ENCODE measurements at regions not wholly inside any gene's neighbourhood (a gene's known extent, or its start where the extent isn't known, plus 50 kb on each side); places are given as distances from the start of the nearest gene placed in this dataset.

DNA sequence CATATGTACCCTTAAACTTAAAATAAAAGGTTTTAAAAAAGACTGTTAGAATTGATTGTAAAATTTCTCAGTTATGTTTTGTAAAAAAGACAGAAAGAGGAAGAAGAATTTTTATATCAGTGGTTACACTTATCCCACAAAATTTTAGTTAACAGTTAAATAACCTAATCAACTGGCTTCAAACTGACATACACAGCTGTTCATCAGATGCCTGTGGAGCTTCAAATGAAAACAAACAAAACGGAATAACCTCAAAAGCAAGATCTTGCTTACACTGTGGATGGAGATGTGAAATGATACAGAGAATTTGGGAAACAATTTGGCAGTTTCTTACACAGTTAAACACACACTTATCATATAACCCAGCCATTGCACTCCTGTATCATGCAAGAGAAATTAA, 521.0 kb downstream of the ETS1 start:
- no peak for DNase-seq

DNA sequence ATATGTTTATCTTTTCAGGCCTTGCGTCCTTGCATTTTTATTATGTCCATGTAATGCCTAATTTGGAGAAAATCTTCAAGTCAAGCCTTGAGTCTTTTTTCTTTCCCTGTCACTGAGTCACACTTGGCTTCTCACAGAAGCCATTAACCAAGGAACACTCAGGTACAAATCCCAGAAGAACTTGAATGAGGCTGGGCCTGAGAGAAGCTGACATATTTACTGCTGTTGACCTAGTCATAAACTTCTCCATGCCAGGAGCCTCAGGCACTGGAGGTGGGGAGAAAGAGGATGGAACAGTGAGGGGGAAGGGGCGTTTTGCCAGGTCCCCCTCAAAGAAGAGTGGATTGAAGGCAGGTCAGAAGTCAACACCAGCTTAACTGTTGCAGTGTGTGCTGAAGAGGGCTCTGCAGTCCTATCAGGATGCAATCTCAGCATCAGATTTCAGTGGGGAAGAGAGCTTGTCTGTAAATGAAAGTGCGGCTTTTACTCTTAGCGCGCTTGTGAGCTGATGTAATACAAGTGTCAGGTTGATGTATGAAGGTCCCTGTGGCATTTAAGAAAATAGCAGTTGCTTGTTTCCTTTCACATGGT, 526.0 kb downstream of the ETS1 start:
- peak in 2 of 3 experiments; percentile 25 to 78 for DNase-seq

DNA sequence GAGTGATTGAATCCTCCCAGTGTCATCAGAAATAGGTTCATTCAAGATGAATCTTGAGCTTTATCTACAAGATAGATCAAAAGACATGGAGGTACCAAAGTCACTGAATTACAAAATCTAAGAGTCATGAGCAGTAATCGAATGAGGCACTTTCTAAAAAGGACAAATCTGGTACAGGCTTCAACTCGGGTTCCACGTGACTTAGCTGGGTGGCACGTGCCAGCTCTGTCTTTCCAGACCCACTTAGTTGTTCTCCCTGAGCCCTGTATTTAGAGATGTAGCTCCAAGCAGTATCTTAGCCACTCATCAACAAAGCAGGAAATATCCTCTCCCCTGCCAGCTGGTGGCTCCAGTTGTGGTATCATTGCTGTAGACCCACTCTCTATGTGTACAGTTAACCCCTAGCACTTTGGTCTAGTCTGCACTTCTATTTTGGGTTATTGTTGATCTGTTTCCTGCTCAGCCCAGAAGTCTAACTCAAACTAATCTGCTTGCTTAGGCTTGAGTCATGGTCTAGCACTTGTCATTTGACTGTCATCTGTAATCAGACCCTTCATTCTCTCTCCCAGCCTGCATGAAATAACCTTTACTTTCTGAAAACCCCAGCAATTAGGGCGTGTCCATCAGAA, 528.7 kb downstream of the ETS1 start:
- no peak for DNase-seq

DNA sequence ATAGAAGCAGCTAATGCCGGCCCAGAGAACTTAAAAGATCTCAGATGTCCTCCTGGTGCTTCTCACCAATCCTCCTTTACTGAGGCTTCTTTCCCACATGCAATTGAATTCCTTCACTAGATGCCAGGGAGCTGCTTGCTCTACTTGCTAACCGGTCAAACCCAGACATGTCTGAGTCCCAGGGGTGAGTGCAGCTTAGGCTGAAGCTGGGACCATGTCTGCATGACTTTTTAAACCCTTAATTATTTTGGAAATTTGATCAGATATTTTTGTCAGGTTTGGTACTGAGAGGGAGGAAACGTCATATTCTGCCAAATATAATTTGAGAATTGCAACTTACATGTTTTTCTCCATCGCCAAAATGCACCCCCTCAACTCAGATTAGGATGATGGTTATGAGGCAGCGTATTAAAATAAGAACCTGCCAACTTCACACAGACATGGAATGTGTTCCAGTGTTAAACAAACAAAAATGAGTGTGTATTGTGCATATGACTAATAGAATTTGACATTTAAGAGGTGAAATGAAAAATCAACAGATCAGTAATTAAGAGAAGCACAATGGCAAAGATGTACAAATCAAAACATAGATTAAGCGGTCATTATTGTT, 529.5 kb downstream of the ETS1 start:
- DNase-seq, result no peak

DNA sequence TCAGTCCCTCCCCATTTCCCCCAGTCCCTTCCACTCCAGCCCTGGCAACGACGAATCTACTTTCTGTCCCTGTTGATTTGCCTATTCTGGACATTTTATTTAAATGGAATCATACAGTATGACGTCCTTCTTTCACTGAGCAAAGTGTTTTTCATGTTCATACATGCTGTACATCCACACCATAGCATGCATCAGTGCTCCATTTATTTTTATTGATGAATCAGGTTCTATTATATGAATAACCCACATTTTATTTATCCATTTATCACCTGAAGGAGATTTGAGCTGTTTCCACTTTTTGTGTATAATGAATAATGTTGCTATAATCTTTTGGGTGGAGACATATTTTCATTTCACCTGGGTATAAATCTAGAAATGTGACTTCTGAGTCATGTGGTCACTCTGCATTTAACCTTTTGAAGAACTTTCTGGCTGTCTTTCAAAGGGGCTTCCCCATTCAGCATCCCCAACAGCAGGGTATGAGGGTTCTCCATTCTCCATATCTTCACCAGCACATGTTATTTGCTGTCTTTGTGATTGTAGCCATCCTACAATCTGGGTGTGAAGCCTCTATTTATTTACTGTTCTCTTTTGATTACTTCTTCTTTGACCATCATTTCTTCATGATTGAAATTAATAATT, 531.7 kb downstream of the ETS1 start:
- DNase-seq, result no peak

DNA sequence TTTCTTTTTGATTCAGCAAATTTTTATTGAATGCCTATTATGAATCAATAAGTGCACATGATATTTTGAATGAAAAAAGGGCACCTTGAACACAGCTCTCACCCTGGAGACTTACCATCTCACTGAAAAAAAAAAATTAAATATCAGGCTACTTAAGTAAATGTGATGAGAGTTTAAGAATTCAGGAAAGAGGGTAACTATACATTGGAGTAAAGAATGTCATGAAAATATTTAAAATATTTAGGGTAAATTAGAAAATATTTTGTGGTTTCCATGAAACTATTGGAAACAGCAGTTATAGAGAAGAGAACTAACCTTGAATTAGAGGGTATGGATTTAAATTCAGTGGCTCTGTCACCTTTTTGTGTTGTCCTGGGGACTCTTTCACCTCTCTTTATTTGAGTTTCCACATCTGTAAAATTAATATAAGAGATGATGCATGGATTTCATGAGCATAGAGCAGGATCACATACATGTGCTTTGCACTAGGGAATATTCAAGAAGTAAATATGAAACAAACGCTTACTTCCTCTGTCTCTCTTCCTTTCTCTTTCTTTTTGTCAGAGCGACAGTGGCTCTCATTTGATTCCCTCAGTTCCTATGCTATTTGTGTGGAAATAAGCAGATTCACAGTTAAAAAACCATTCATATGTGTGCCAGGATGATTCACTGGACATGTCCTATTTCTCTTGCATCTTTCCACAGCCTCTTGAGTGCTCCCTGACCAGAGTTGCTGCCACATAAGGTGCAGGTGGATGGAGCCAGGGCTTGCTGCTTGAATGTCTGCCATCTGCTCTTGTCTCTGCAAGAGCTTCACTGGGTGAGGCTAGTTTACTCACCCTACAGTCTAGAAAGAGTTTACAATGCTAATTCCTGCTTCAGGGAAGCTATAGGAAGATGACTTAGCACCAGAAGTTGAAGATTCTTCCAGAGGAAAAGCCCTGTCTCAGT, 533.1 kb downstream of the ETS1 start:
- DNase-seq, result no peak

DNA sequence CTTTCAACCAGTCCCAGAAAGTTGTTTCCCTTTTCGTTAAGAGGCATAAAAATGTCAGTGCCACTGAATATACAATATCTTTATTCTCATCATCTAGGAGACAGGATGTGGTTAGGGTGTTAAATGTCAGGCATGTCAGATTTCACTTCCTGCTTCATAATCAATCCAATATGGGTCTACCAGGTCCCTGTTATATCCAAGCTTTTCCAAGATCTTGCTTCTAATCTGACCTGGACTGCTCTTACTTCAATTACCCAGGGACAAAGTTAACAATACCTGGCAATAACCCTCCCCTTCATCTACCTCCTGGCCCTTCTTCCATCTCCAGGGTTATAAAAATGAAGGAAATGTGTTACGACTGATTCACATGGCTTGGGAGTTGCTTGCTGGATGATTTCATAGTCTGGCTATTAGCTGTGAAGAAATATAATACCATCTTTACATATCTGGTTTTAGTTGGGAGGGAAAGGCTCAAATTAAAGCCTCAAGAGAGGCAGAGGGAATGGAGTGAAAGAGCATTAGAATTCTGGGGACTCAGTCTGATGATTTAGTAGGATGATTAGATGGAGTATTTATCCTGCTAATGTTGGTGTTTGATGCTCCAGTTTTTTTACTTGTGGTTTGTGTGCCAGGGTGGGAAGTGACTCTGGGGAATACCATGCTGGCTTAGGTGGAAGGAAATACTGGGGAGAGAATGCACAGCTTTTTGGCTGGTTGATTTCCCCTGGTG, 534.3 kb downstream of the ETS1 start:
- no peak for DNase-seq

DNA sequence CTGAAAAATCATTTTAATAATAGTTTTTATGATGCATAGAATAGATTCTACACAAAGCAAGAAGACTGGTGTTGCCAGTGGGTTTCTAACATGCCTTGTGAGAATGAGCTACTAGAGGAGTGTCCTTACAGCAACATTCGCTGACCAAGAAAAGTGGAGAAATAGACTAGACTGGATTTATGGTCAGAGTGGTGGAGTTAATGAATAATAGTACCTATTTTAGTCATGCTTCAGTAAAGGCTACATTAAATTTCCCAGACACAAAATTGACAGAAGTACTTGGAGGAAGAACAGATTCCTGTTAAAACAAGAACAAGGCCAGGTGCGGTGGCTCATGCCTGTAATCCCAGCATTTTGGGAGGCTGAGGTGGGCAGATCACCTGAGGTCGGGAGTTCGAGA, 539.2 kb downstream of the ETS1 start:
- DNase-seq, result no peak

DNA sequence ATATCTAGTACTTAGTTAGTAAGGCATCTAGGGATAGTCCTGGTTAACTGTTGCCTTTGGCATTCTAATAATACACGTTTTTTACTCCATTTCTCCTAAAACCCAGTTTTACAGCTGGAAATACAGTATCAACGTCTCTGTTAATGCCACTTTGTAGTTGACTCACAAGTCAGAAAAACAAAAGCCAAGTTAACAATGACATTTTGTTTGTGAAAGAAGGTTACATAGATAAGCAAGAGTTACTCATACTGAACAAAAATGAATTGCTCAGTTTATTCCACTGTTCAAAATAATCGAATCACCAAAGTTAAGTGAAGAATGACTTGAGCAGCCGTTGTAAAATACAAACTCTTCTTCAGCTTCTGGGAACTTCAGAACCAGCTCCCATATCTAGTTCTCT, 540.3 kb downstream of the ETS1 start:
- DNase-seq, result no peak

DNA sequence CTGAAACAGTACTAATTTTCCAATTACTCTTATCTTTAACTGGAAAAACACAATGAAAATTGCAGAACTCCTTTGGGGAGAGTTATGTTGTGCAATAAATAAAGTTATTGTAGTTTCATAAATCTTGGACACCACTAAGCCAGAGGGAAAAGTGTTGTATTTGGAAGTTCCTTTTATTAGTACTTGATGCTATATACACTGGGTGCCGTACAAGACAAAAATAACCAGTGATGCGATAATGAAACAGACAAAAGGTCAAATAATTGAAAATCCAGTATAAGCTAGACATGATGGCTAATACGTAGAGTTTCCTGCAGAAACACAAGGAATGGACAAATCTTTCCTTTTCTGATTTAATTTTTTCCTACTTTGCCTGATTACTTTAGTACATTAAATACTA, 541.1 kb downstream of the ETS1 start:
- no peak for DNase-seq

DNA sequence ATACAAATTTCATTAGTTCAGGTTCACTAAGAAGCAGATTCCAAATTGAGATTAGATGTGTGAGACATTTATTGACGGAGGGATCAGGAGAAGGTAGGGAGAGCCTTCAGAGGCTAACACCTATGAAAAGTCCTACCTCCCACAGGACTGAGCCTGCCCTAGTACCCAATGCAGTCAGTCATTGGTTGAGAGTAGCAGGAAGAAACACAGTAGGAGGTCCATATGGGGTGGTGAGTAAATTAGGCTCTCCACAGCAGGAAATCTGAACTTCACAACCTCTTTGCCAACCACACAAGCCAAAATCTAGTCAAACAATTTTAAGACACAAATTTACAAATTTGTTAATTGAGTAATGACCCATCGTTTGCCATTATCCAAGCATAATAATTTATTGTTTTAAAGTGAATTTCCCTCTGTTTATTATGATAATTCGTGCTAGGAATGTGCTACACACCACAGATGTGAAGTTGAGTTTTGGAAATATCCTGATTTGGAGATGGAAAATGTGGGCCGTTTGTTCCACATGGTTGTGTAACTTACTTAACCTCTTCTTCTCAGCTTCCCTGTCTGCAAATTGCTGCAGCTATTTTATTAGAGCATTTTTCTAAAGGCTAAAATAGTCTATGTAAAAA, 542.1 kb downstream of the ETS1 start:
- DNase-seq, result no peak

DNA sequence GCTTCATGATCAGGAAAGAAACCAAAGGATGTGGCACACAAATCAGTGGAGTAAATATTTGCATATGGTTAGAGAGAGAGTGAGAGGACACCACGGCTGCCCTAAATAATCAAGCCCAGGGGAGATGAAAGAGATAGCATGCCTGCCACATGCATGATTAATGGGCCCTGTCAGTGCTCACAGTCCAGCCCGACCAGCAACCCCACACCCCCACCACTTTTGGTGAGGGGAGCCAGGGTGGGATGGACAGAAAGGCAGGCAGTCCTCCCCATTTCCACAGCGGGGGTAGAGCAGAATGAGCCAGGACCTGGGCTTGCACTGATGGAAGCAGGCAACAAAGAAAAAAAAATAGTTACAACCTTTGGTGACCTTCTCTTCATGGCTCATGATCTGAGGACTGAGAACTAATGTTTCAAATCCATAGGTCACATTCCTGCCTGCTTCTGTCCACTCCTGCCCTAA, 545.0 kb downstream of the ETS1 start:
- peak in 1 of 3 experiments; percentile 35 for DNase-seq

DNA sequence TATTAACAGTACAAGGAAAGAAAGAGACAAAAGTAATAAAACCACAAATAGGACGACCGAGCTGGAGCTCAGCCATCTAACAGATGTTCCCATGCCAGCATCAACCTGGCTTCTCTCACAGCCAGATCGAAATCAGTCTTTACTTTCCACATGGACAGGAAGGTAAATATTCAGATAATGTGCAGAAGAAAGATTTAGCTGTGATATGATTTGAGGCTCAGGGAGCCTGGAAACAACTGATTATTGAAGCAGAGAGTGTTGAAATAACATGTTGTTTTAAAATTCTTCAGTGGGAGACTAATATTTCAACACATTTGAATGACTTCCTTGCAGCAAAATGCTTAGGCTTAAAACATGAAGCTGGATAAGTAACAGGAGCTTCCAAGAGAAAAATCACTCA, 546.8 kb downstream of the ETS1 start:
- no peak for DNase-seq

DNA sequence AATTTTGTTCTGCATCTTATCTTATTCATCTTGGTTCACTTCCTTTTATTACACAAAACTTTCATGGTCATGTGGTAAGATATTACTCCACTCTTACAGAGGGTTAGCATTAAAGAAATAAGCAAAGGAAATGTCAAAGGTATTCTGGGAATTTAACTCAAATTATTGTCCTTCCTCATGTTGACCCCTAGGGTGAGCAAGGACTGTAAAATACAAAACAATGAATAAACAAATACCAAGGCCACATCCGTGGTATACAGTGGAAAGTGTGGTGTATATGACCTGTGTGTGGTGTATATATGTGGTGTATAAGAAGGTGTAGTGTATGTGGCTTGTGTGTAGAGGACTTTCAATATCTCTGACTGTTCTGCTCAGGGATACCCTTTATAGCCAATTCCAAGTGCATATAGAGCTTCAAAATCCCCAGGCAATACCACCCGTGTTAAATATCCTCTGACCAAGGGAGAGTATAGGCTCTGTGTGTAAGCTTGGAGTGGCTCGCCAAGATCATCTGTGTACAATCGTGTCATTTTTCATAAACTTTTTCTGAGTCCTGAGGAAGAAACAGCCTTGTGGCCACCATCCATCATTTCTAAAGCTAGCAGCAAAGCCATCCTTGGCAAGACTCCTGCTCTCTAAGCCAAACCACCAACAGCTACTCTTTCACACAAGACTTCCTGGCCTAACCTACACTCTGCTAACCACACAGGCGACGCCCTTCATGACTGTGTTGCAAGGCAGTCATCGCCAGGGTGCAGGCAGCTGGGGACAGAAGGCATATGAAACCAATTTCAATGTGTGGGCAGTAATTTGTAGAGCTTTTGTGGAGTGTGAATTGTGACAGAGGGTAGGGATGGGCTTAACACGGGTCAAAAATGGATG, 548.0 kb downstream of the ETS1 start:
- no peak for DNase-seq

DNA sequence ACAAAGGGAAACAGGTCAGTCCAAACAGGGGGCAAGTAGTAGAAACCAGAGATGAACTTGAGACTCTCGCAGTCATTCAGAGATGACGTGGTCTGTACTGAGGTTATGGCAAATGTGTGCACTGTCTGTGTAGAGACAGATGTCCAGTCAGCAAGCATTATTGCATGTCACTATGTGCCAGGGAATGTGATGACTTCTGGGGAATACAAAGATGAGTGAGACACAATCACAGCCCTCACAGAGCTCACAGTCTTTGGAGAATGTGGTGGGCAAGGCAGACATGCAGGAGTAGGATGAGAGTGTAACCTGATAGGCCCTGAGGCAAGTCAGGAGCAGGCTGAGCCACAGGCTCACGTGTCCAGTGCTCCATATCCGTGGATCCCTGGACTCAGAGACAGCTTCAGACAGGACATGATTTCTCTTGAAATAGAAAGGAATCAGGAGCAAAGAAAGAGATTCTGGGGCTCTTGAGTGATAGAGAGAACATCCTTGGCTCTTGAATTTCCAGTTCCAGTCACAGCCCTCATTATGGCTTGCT, 550.7 kb downstream of the ETS1 start:
- DNase-seq, result no peak

DNA sequence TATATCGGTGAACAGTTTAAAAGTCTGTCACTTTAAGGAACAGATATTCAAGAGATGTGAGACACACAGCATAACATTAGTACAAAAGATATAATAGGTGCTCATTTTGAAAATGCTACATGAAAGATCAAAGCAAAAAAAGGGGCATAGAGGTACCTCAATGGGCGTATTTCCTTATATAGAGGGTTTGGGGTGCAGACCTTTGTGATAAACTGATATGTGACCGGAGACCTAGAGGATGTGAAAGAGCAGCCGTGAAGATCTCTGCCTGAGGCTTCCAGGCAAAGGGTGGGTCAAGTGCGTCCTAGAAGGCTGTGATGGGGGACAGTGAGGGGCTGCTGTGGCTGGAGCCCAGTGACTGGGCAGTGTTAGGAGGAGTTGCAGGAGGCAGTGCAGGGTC, 551.4 kb downstream of the ETS1 start:
- no peak for DNase-seq

DNA sequence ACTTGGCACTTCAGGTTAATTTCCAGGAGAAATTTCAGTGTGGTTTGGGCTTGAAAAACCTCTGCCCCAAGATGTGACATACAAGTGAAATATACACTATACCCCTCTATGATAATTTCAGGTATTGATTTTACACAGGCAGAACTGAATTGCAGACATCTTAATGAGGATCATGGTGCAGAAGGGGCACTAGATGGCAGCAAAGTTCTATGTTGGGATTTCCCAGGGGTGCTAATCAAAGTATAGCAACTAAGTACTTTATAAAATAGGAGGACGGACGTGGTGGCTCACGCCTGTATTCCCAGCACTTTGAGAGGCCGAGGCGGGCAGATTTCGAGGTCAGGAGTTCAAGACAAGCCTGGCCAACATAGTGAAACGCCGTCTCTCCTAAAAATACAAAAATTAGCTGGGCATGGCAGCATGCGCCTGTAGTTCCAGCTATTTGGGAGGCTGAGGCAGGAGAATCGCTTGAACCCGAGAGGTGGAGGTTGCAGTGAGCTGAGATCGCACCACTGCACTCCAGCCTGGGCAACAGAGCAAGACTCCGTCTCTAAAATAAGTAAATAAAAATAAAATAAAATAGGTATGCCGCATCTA, 555.7 kb downstream of the ETS1 start:
- DNase-seq, result peak; percentile 44 to 89 (median 61)

DNA sequence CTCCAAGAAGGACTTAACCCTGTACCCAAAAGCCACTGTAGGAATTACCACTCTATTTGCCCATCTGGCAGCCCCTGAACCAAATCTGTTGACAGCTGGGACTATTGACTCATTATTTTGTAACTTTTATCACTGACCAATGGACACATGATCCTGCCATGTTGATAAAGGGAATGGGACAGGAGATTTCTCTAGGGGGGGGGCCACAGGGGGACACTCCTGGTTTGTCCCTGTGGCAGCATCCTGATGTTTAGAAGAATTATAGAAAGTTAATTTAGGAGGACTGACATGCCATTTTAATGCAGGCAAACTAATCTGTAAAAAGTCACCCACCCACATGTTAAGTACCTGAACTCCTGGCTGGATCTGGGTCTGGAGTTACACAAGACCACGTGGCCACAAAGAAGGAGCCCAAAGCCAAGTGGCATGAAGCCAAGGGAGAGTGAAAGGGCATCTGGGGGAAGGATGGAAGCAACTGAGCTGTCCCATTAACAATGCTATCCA, 558.1 kb downstream of the ETS1 start:
- peak in 1 of 3 experiments; percentile 16 for DNase-seq

DNA sequence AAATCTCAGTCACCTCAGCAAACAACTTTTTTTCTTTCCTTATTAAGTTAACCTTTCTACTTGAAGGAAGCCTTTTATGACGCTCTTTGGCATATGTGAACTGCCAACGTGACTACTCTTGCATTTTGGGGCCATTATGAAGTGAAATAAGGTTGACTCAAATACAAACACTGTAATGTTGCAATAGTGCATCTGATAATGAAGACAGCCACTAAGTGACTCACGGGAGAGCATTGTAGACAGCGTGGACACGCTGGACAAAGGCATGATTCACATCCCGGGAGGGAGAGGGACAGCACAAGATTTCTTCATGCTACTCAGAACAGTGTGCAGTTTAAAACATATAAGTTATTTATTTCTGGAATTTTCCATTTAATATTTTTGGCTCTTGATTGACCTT, 560.8 kb downstream of the ETS1 start:
- no peak for DNase-seq

DNA sequence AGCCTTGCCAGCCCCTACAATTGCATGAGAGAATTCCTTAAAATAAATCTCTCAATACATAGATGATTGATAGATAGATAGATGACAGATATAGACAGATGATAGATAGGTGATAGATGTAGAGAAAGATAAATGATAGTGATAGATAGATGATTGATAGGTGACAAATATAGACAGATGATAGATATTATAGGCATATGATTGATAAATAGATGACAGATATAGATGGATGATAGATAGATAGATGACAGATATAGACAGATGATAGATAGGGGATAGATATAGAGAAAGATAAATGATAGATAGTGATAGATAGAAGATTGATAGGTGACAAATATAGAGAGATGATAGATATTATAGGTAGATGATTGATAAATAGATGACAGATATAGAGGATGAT, 564.6 kb downstream of the ETS1 start:
- DNase-seq, result no peak
